ENCODE measurements at regions not wholly inside any gene's neighbourhood (a gene's known extent, or its start where the extent isn't known, plus 50 kb on each side); places are given as distances from the start of the nearest gene placed in this dataset.

- no peak overlapping the region for H3K27ac Mint-ChIP-seq
- Histone ChIP-seq H3K27ac (ENCODE audit: low read depth, low read length) (no peak overlapping the region), H3K36me3 (ENCODE audit: insufficient read depth, low read length) (no peaks in the 10 kb centered on the region), H3K4me1 (ENCODE audit: insufficient read depth, low read length) (no peaks in the 10 kb centered on the region), H3K4me3 (ENCODE audit: low read length in 2 of 2) (no peak overlapping the region), H3K9me3 (ENCODE audit: control insufficient read depth in 1 of 2, low read length in 2 of 2) (no peaks in the 10 kb centered on the region), H3K27me3 (ENCODE audit: insufficient read depth, low read length) (no peaks in the 10 kb centered on the region)
- no peaks in the 10 kb centered on the region for H3K4me1 Mint-ChIP-seq
- no peak overlapping the region for H3K4me3 Mint-ChIP-seq
- DNase-seq, result no peak
- H3K36me3 Mint-ChIP-seq, result no peaks in the 10 kb centered on the region
- intact Hi-C loops (cut with micrococcal nuclease), result no loop called here
- POLR2A ChIA-PET (ENCODE audit: partially characterized antibody), result no interaction called here
- peaks cover 0 to 8% (median 0%) of the 10 kb centered on the region in 8 donors for H3K9me3 Mint-ChIP-seq
- peaks cover 0 to 5% of the 10 kb centered on the region in 2 donors for H3K27me3 Mint-ChIP-seq
- CTCF ChIA-PET (ENCODE audit: partially characterized antibody), result no interaction called here
These were observed 159.6 kb upstream of the SETBP1 start for GRCh38 chr18:44520981-44521667.

DNA sequence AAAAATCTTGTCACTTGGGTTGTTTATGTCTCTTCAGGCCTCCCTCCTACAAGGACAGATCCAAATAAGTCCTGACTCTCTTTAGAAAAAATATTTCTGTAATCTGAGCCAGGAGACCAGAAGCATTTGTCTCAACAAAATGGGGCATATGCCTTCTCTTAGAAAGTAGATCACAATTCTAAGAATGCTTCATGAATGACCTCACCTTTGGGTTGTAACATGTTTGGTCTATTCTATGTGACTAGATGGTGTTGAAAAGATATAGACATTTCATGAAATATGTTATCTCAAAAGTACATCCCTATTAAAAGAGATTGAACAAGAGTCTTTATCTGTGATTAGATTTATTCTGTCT, 159.0 kb upstream of the SETBP1 start:
- ChIA-PET POLR2A (ENCODE audit: partially characterized antibody) (no interaction called here), CTCF (ENCODE audit: partially characterized antibody) (no interaction called here)
- Histone ChIP-seq H3K36me3 (ENCODE audit: insufficient read depth, low read length) (no peaks in the 10 kb centered on the region), H3K4me3 (ENCODE audit: low read length in 2 of 2) (no peak overlapping the region), H3K4me1 (ENCODE audit: insufficient read depth, low read length) (no peaks in the 10 kb centered on the region), H3K27me3 (ENCODE audit: insufficient read depth, low read length) (no peaks in the 10 kb centered on the region), H3K9me3 (ENCODE audit: control insufficient read depth in 1 of 2, low read length in 2 of 2) (no peaks in the 10 kb centered on the region), H3K27ac (ENCODE audit: low read depth, low read length) (no peak overlapping the region)
- Mint-ChIP-seq H3K4me3 (no peak overlapping the region), H3K9me3 (peaks cover 0 to 8% (median 0%) of the 10 kb centered on the region in 8 donors), H3K36me3 (no peaks in the 10 kb centered on the region), H3K4me1 (no peaks in the 10 kb centered on the region), H3K27me3 (peaks cover 0 to 5% of the 10 kb centered on the region in 2 donors), H3K27ac (no peak overlapping the region)
- intact Hi-C loops (cut with micrococcal nuclease), result no loop called here
- DNase-seq, result no peak

- Mint-ChIP-seq H3K27ac (no peak overlapping the region), H3K4me1 (no peaks in the 10 kb centered on the region), H3K9me3 (peaks cover 0 to 7% (median under 1%) of the 10 kb centered on the region in 8 donors), H3K4me3 (no peak overlapping the region), H3K27me3 (peaks cover 0 to 2% of the 10 kb centered on the region in 2 donors), H3K36me3 (no peaks in the 10 kb centered on the region)
- no peaks in the 10 kb centered on the region for H3K27me3 ChIP-seq (ENCODE audit: insufficient read depth, low read length)
- ChIA-PET POLR2A (ENCODE audit: partially characterized antibody) (no interaction called here), CTCF (ENCODE audit: partially characterized antibody) (no interaction called here)
- intact Hi-C loops (cut with micrococcal nuclease), result no loop called here
- no peak overlapping the region for H3K4me3 ChIP-seq (ENCODE audit: low read length in 2 of 2)
- DNase-seq, result no peak
- H3K9me3 ChIP-seq (ENCODE audit: control insufficient read depth in 1 of 2, low read length in 2 of 2), result no peaks in the 10 kb centered on the region
- no peaks in the 10 kb centered on the region for H3K4me1 ChIP-seq (ENCODE audit: insufficient read depth, low read length)
- no peaks in the 10 kb centered on the region for H3K36me3 ChIP-seq (ENCODE audit: insufficient read depth, low read length)
- no peak overlapping the region for H3K27ac ChIP-seq (ENCODE audit: low read depth, low read length)
These were observed 153.8 kb upstream of the SETBP1 start for GRCh38 chr18:44526705-44527415.

DNA sequence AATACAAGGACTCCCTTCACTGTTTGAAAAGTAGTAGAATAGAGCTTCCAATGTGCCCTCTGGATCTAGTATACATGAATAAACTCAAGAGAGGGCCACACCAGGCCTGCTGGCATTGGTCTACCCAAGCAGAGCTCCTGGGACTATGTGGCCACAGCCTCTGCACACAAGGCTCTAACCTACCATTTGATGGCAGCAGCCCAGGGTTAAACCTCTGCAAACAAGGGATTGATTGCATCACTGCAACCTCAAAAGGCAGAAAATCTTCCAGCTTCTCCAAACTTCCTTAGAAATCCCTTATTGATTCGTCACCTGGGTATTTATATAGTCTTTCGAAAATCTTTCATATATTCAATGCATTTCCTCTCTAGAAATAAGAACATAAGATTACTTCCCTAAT, 147.6 kb upstream of the SETBP1 start:
- Histone ChIP-seq H3K27me3 (ENCODE audit: insufficient read depth, low read length) (no peaks in the 10 kb centered on the region), H3K4me3 (ENCODE audit: low read length in 2 of 2) (no peak overlapping the region), H3K36me3 (ENCODE audit: insufficient read depth, low read length) (no peaks in the 10 kb centered on the region), H3K27ac (ENCODE audit: low read depth, low read length) (no peak overlapping the region), H3K9me3 (ENCODE audit: control insufficient read depth in 1 of 2, low read length in 2 of 2) (no peaks in the 10 kb centered on the region), H3K4me1 (ENCODE audit: insufficient read depth, low read length) (no peaks in the 10 kb centered on the region)
- CTCF ChIA-PET (ENCODE audit: partially characterized antibody), result no interaction called here
- Mint-ChIP-seq H3K36me3 (no peaks in the 10 kb centered on the region), H3K4me3 (no peak overlapping the region), H3K9me3 (peaks cover 0 to 3% (median 0%) of the 10 kb centered on the region in 8 donors), H3K4me1 (no peaks in the 10 kb centered on the region), H3K27ac (no peak overlapping the region), H3K27me3 (no peaks in the 10 kb centered on the region)
- intact Hi-C loops (cut with micrococcal nuclease), result no loop called here
- POLR2A ChIA-PET (ENCODE audit: partially characterized antibody), result no interaction called here
- DNase-seq, result no peak

- H3K27me3 Mint-ChIP-seq, result no peaks in the 10 kb centered on the region
- H3K4me3 ChIP-seq (ENCODE audit: low read length in 2 of 2), result no peak overlapping the region
- ChIA-PET CTCF (ENCODE audit: partially characterized antibody) (no interaction called here), POLR2A (ENCODE audit: partially characterized antibody) (no interaction called here)
- H3K36me3 ChIP-seq (ENCODE audit: insufficient read depth, low read length), result no peaks in the 10 kb centered on the region
- H3K36me3 Mint-ChIP-seq, result no peaks in the 10 kb centered on the region
- intact Hi-C loops (cut with micrococcal nuclease), result no loop called here
- peaks cover 0 to 1% (median 0%) of the 10 kb centered on the region in 8 donors for H3K9me3 Mint-ChIP-seq
- no peak overlapping the region for H3K4me3 Mint-ChIP-seq
- no peak overlapping the region for H3K27ac Mint-ChIP-seq
- no peaks in the 10 kb centered on the region for H3K4me1 Mint-ChIP-seq
- no peak overlapping the region for H3K27ac ChIP-seq (ENCODE audit: low read depth, low read length)
- H3K9me3 ChIP-seq (ENCODE audit: control insufficient read depth in 1 of 2, low read length in 2 of 2), result no peaks in the 10 kb centered on the region
- H3K4me1 ChIP-seq (ENCODE audit: insufficient read depth, low read length), result no peaks in the 10 kb centered on the region
- H3K27me3 ChIP-seq (ENCODE audit: insufficient read depth, low read length), result no peaks in the 10 kb centered on the region
- no peak for DNase-seq
These were observed 144.6 kb upstream of the SETBP1 start for GRCh38 chr18:44536046-44536445.

GRCh38 chr18:44536619-44537018, 144.1 kb upstream of the SETBP1 start:
- Histone ChIP-seq H3K9me3 (ENCODE audit: control insufficient read depth in 1 of 2, low read length in 2 of 2) (no peaks in the 10 kb centered on the region), H3K27ac (ENCODE audit: low read depth, low read length) (no peak overlapping the region), H3K4me3 (ENCODE audit: low read length in 2 of 2) (no peak overlapping the region), H3K4me1 (ENCODE audit: insufficient read depth, low read length) (no peaks in the 10 kb centered on the region), H3K36me3 (ENCODE audit: insufficient read depth, low read length) (no peaks in the 10 kb centered on the region), H3K27me3 (ENCODE audit: insufficient read depth, low read length) (no peaks in the 10 kb centered on the region)
- no peak overlapping the region for H3K27ac Mint-ChIP-seq
- H3K4me1 Mint-ChIP-seq, result no peaks in the 10 kb centered on the region
- no peaks in the 10 kb centered on the region for H3K36me3 Mint-ChIP-seq
- no peak overlapping the region for H3K4me3 Mint-ChIP-seq
- POLR2A ChIA-PET (ENCODE audit: partially characterized antibody), result no interaction called here
- CTCF ChIA-PET (ENCODE audit: partially characterized antibody), result no interaction called here
- DNase-seq, result no peak
- peaks cover 0 to 1% (median 0%) of the 10 kb centered on the region in 8 donors for H3K9me3 Mint-ChIP-seq
- no peaks in the 10 kb centered on the region for H3K27me3 Mint-ChIP-seq
- intact Hi-C loops (cut with micrococcal nuclease), result no loop called here

DNA sequence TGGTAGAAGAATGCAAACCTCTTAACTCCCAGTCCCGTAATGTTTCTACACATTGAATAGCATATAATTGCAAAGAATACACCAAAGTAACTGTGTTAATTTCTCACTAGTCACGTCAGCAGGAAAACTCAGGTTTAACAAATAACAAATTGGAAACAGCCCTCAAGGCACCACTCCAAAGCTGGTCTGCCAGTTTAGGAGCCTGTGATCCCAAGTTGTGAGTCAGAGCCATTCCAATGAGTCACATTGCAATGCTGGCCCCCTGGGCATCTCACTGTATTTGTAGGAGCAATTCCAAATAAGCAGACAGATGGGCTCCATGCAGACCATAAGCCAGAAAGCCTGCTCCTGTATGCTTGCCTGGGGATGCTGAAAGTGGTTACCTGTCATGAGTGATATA, 143.2 kb upstream of the SETBP1 start:
- Mint-ChIP-seq H3K4me3 (no peak overlapping the region), H3K36me3 (no peaks in the 10 kb centered on the region), H3K9me3 (peaks cover 0 to 1% (median 0%) of the 10 kb centered on the region in 8 donors), H3K27me3 (no peaks in the 10 kb centered on the region), H3K27ac (no peak overlapping the region), H3K4me1 (no peaks in the 10 kb centered on the region)
- Histone ChIP-seq H3K4me1 (ENCODE audit: insufficient read depth, low read length) (no peaks in the 10 kb centered on the region), H3K9me3 (ENCODE audit: control insufficient read depth in 1 of 2, low read length in 2 of 2) (no peaks in the 10 kb centered on the region), H3K36me3 (ENCODE audit: insufficient read depth, low read length) (no peaks in the 10 kb centered on the region), H3K27me3 (ENCODE audit: insufficient read depth, low read length) (no peaks in the 10 kb centered on the region), H3K4me3 (ENCODE audit: low read length in 2 of 2) (no peak overlapping the region), H3K27ac (ENCODE audit: low read depth, low read length) (no peak overlapping the region)
- intact Hi-C loops (cut with micrococcal nuclease), result no loop called here
- CTCF ChIA-PET (ENCODE audit: partially characterized antibody), result no interaction called here
- DNase-seq, result no peak
- POLR2A ChIA-PET (ENCODE audit: partially characterized antibody), result no interaction called here

Measured in CD4-positive, alpha-beta memory T cell (primary cell).